Nephron progenitor cell (in vitro differentiated cells): ENCODE measurements at regions not wholly inside any gene's neighbourhood (a gene's known extent, or its start where the extent isn't known, plus 50 kb on each side); places are given as distances from the start of the nearest gene placed in this dataset.

Experiments used
- DNase-seq: peaks from one replicate; pipeline ENCODE4 v3.0.0; 2021
- H3K27ac Mint-ChIP-seq: 2 replicates; pipeline ENCODE4 v1.8.0; 2021; ENCODE audit warnings: mild to moderate bottlenecking, moderate library complexity, mixed read lengths
- H3K27me3 Mint-ChIP-seq: 2 replicates; pipeline ENCODE4 v1.8.0; 2021; ENCODE audit warnings: mild to moderate bottlenecking, low read depth, mixed read lengths; ENCODE audit not compliant: poor library complexity
- H3K36me3 Mint-ChIP-seq: 2 replicates; pipeline ENCODE4 v1.8.0; 2021; ENCODE audit warnings: low read depth, mixed read lengths
- H3K4me1 Mint-ChIP-seq: 2 replicates; pipeline ENCODE4 v1.8.0; 2021; ENCODE audit warnings: mixed read lengths
- H3K4me3 Mint-ChIP-seq: 2 replicates; pipeline ENCODE4 v1.8.0; 2021; ENCODE audit warnings: mild to moderate bottlenecking, moderate library complexity, mixed read lengths
- H3K9me3 Mint-ChIP-seq: 2 replicates; pipeline ENCODE4 v1.8.0; 2021; ENCODE audit warnings: mild to moderate bottlenecking, moderate library complexity, mixed read lengths
- CTCF ChIP-seq: fragments of 200-600 bp; sonication (generic); IDR thresholded peaks from 2 replicates; pipeline ENCODE4 v1.5.0; 2021; ENCODE audit warnings: antibody characterized with exemption

GRCh38 chr12:59268295-59268809 is 327.5 kb upstream of the SLC16A7 start:
- no peak for TF ChIP-seq CTCF
- no peaks in the 10 kb centered on the region for H3K4me1 Mint-ChIP-seq
- H3K27ac Mint-ChIP-seq: no peak overlapping the region
- peaks cover 29% of the 10 kb centered on the region for H3K9me3 Mint-ChIP-seq
- H3K4me3 Mint-ChIP-seq: no peak overlapping the region
- no peak for DNase-seq
- no peaks in the 10 kb centered on the region for H3K27me3 Mint-ChIP-seq
- no peaks in the 10 kb centered on the region for H3K36me3 Mint-ChIP-seq

GRCh38 chr12:59260202-59260601 is 335.6 kb upstream of the SLC16A7 start:
- TF ChIP-seq CTCF: no peak
- no peak for DNase-seq
- no peaks in the 10 kb centered on the region for H3K36me3 Mint-ChIP-seq
- no peak overlapping the region for H3K4me3 Mint-ChIP-seq
- H3K27ac Mint-ChIP-seq: no peak overlapping the region
- no peaks in the 10 kb centered on the region for H3K4me1 Mint-ChIP-seq
- no peaks in the 10 kb centered on the region for H3K27me3 Mint-ChIP-seq
- no peaks in the 10 kb centered on the region for H3K9me3 Mint-ChIP-seq

GRCh38 chr12:59252731-59253130 is 332.4 kb upstream of the LRIG3 start:
- peaks cover 20% of the 10 kb centered on the region for H3K9me3 Mint-ChIP-seq
- H3K4me3 Mint-ChIP-seq: no peak overlapping the region
- DNase-seq: no peak
- peaks cover 5% of the 10 kb centered on the region for H3K36me3 Mint-ChIP-seq
- H3K27me3 Mint-ChIP-seq: no peaks in the 10 kb centered on the region
- no peak overlapping the region for H3K27ac Mint-ChIP-seq
- H3K4me1 Mint-ChIP-seq: no peaks in the 10 kb centered on the region
- TF ChIP-seq CTCF: no peak

GRCh38 chr12:59250766-59251165 is 330.5 kb upstream of the LRIG3 start:
- Mint-ChIP-seq H3K4me3 (no peak overlapping the region), H3K9me3 (peaks cover 20% of the 10 kb centered on the region), H3K27ac (no peak overlapping the region), H3K27me3 (no peaks in the 10 kb centered on the region), H3K4me1 (no peaks in the 10 kb centered on the region), H3K36me3 (peaks cover 5% of the 10 kb centered on the region)
- DNase-seq: no peak
- no peak for TF ChIP-seq CTCF

GRCh38 chr12:59240048-59240447 is 319.7 kb upstream of the LRIG3 start:
- H3K4me3 Mint-ChIP-seq: no peak overlapping the region
- peaks cover 6% of the 10 kb centered on the region for H3K9me3 Mint-ChIP-seq
- no peak overlapping the region for H3K27ac Mint-ChIP-seq
- no peaks in the 10 kb centered on the region for H3K36me3 Mint-ChIP-seq
- no peak for DNase-seq
- H3K4me1 Mint-ChIP-seq: no peaks in the 10 kb centered on the region
- no peaks in the 10 kb centered on the region for H3K27me3 Mint-ChIP-seq
- TF ChIP-seq CTCF: no peak

- Mint-ChIP-seq H3K9me3 (no peaks in the 10 kb centered on the region), H3K36me3 (no peaks in the 10 kb centered on the region), H3K27ac (no peak overlapping the region), H3K4me3 (no peak overlapping the region), H3K27me3 (no peaks in the 10 kb centered on the region), H3K4me1 (no peaks in the 10 kb centered on the region)
- no peak for TF ChIP-seq CTCF
- DNase-seq: no peak
These were observed 314.1 kb upstream of the LRIG3 start for GRCh38 chr12:59234391-59234790.
